Gastroesophageal sphincter (tissue), 4 donors: ENCODE measurements at regions not wholly inside any gene's neighbourhood (a gene's known extent, or its start where the extent isn't known, plus 50 kb on each side); places are given as distances from the start of the nearest gene placed in this dataset.

Source experiments
- ATAC-seq: fragments of 150-250 bp; one replicate; pipeline ENCODE4 v1.9.1; 2016; ENCODE audit warnings: mild to moderate bottlenecking, moderate library complexity
- H3K27ac ChIP-seq, 4 donors: fragments of 200-600 bp; sonication (generic) in 3 of 4; 1 replicate in 3 of 4; 2 replicates in 1 of 4; pipeline ENCODE4 v1.5.1; 2016 to 2019
- H3K27me3 ChIP-seq: fragments of 200-600 bp; sonication (generic); one replicate; pipeline ENCODE4 v1.5.1; 2019
- H3K36me3 ChIP-seq, 2 donors: fragments of 200-600 bp; sonication (generic); one replicate each; pipeline ENCODE4 v1.5.1; 2019; ENCODE audit warnings: control low read depth in 1 of 2
- H3K4me1 ChIP-seq, 3 donors: fragments of 200-600 bp; sonication (generic); 1 replicate in 2 of 3; 2 replicates in 1 of 3; pipeline ENCODE4 v1.5.1; 2016 to 2019; ENCODE audit warnings: control low read depth in 2 of 3
- H3K4me3 ChIP-seq, 2 donors: fragments of 200-600 bp; sonication (generic); one replicate each; pipeline ENCODE4 v1.5.1; 2019; ENCODE audit warnings: mild to moderate bottlenecking in 1 of 2, moderate library complexity in 1 of 2
- H3K9me3 ChIP-seq, 3 donors: fragments of 200-600 bp; sonication (generic); one replicate each; pipeline ENCODE4 v1.5.1; 2017 to 2019; ENCODE audit warnings: control low read depth in 2 of 3
- CTCF ChIP-seq, 4 experiments: fragments of 200-600 bp in 2 of 4; fragments of 450-650 bp in 2 of 4; sonication (generic) in 1 of 4; IDR thresholded peaks; one replicate each; pipeline ENCODE4 v1.5.1; 2017 to 2019; ENCODE audit warnings: antibody characterized with exemption in 4 of 4, mild to moderate bottlenecking in 2 of 4, moderate library complexity in 2 of 4
- EP300 ChIP-seq: sonication (generic); formaldehyde crosslinking; IDR thresholded peaks from one replicate; pipeline ENCODE4 v1.6.1; 2017; ENCODE audit warnings: antibody characterized with exemption, mild to moderate bottlenecking
- POLR2A ChIP-seq, 2 donors: fragments of 450-650 bp; IDR thresholded peaks; one replicate each; pipeline ENCODE4 v1.6.1; 2017; ENCODE audit warnings: antibody characterized with exemption in 2 of 2, mild to moderate bottlenecking in 2 of 2, moderate library complexity in 1 of 2
- POLR2AphosphoS5 ChIP-seq: sonication (generic); formaldehyde crosslinking; IDR thresholded peaks from one replicate; pipeline ENCODE4 v1.6.1; 2017; ENCODE audit warnings: antibody characterized with exemption
- WGBS, 2 donors: methylation state at CpG; one replicate each; pipeline ENCODE4 v1.1.5; 2018; ENCODE audit warnings: low coverage in 1 of 2; 5-methylcytosine and 5-hydroxymethylcytosine counted together

- WGBS, 2 donors, result 86 to 87% methylated on average over 1 of the region's 1 CpG
Observed at GRCh38 chr18:11502368-11502767, 107.0 kb upstream of the SLC35G4 start.

GRCh38 chr18:11501352-11501751 lies 108.0 kb upstream of the SLC35G4 start:
- 58 to 64% methylated on average over 1 to 4 of the region's 4 CpGs for WGBS, 2 donors
- Histone ChIP-seq H3K27ac (no peak overlapping the region), H3K4me3 (no peak overlapping the region), H3K4me1 (peaks cover 0 to 13% (median 0%) of the 10 kb centered on the region in 3 donors), H3K9me3 (no peaks in the 10 kb centered on the region), H3K36me3 (no peaks in the 10 kb centered on the region), H3K27me3 (no peaks in the 10 kb centered on the region)
- ATAC-seq, result no peak
- TF ChIP-seq POLR2A (IDR thresholded peaks at IDR 0.05), result no peak
- TF ChIP-seq CTCF (IDR thresholded peaks at IDR 0.05), result no peak
- TF ChIP-seq EP300, result no peak
- TF ChIP-seq POLR2AphosphoS5, result no peak

More at GRCh38 chr18:11502368-11502767, 107.0 kb upstream of the SLC35G4 start:
- Histone ChIP-seq H3K36me3 (no peaks in the 10 kb centered on the region), H3K4me1 (peaks cover 0 to 13% (median 0%) of the 10 kb centered on the region in 3 donors), H3K9me3 (no peaks in the 10 kb centered on the region), H3K4me3 (no peak overlapping the region), H3K27me3 (no peaks in the 10 kb centered on the region), H3K27ac (no peak overlapping the region)
- no peak for TF ChIP-seq POLR2A (IDR thresholded peaks at IDR 0.05)
- TF ChIP-seq CTCF (IDR thresholded peaks at IDR 0.05), result no peak
- no peak for TF ChIP-seq EP300
- no peak for TF ChIP-seq POLR2AphosphoS5
- ATAC-seq, result no peak

GRCh38 chr18:11500153-11501122 lies 109.0 kb upstream of the SLC35G4 start:
- Histone ChIP-seq H3K27me3 (no peaks in the 10 kb centered on the region), H3K36me3 (no peaks in the 10 kb centered on the region), H3K9me3 (no peaks in the 10 kb centered on the region), H3K27ac (no peak overlapping the region), H3K4me1 (peaks cover 0 to 13% (median 0%) of the 10 kb centered on the region in 3 donors), H3K4me3 (no peak overlapping the region)
- WGBS, 2 donors, result 35 to 47% methylated on average over 4 to 8 of the region's 8 CpGs
- TF ChIP-seq EP300 (no peak), POLR2A (IDR thresholded peaks at IDR 0.05) (no peak), CTCF (IDR thresholded peaks at IDR 0.05) (no peak), POLR2AphosphoS5 (no peak)
- ATAC-seq, result no peak

GRCh38 chr18:11498821-11499220 lies 110.6 kb upstream of the SLC35G4 start:
- H3K36me3 ChIP-seq, result no peaks in the 10 kb centered on the region
- TF ChIP-seq POLR2A (IDR thresholded peaks at IDR 0.05), result no peak
- TF ChIP-seq CTCF (IDR thresholded peaks at IDR 0.05), result no peak
- TF ChIP-seq POLR2AphosphoS5, result no peak
- no peak for TF ChIP-seq EP300
- peaks cover 0 to 13% (median 0%) of the 10 kb centered on the region in 3 donors for H3K4me1 ChIP-seq
- H3K27ac ChIP-seq, result no peak overlapping the region
- no peak for ATAC-seq
- H3K27me3 ChIP-seq, result no peaks in the 10 kb centered on the region
- WGBS, 2 donors, result 71% methylated on average over 1 of the region's 1 CpG; no CpG with 5 or more reads in 1 of the 2 donors
- no peaks in the 10 kb centered on the region for H3K9me3 ChIP-seq
- H3K4me3 ChIP-seq, result no peak overlapping the region

- ATAC-seq, result no peak
- peaks cover 0 to 13% (median 0%) of the 10 kb centered on the region in 3 donors for H3K4me1 ChIP-seq
- H3K27me3 ChIP-seq, result no peaks in the 10 kb centered on the region
- H3K9me3 ChIP-seq, result no peaks in the 10 kb centered on the region
- TF ChIP-seq CTCF (IDR thresholded peaks at IDR 0.05) (no peak), EP300 (no peak), POLR2AphosphoS5 (no peak), POLR2A (IDR thresholded peaks at IDR 0.05) (no peak)
- H3K36me3 ChIP-seq, result no peaks in the 10 kb centered on the region
- WGBS, 2 donors, result 40 to 62% methylated on average over 1 to 2 of the region's 2 CpGs
- H3K27ac ChIP-seq, result no peak overlapping the region
- no peak overlapping the region for H3K4me3 ChIP-seq
Observed at GRCh38 chr18:11497585-11497984, 111.8 kb upstream of the SLC35G4 start.
